Endothelial cell of umbilical vein (primary cell): ENCODE measurements at regions not wholly inside any gene's neighbourhood (a gene's known extent, or its start where the extent isn't known, plus 50 kb on each side); places are given as distances from the start of the nearest gene placed in this dataset.

Experiments
- BruUV-seq: library from RNA; stranded (reverse); fragments of 400-500 nt; replicated peaks from 2 replicates; lab custom pipeline; 2021; lab: Mats Ljungman, UMichigan
- CTCF ChIA-PET: fragments of 300-600, 350-600 bp; sonication (Branson Sonifier 250); formaldehyde crosslinking; loops from one replicate; lab custom pipeline; 2021; ENCODE audit warnings: antibody characterized with exemption, inconsistent platforms; lab: Charles Lee
- POLR2A ChIA-PET: fragments of 300-600, 350-600 bp; sonication (Branson Sonifier 250); formaldehyde crosslinking; loops from one replicate; lab custom pipeline; 2021; ENCODE audit warnings: antibody characterized with exemption, inconsistent platforms; lab: Charles Lee
- DNase-seq: peaks from one replicate; pipeline ENCODE4 v3.0.0-alpha.2; 2011; ENCODE audit warnings: low read depth, low spot score
- FAIRE-seq: peaks from 2 replicates; lab custom pipeline; 2011; peaks lifted over from hg19 to GRCh38; lab: Jason Lieb, UNC
- H2AFZ ChIP-seq: 2 replicates; pipeline ENCODE4 v1.6.0; 2012; ENCODE audit warnings: low read depth, low read length, control low read depth, inconsistent platforms
- H3K27ac ChIP-seq: 2 replicates; pipeline ENCODE4 v1.5.1; 2011; ENCODE audit warnings: low read depth, mild to moderate bottlenecking, control low read depth, low read length, moderate library complexity; ENCODE audit not compliant: insufficient read depth
- H3K27me3 ChIP-seq, 2 experiments: 2 replicates each; pipeline versions ENCODE4 v1.6.0 to v1.6.1; 2011; ENCODE audit warnings: low read length in 2 of 2, mixed read lengths in 1 of 2; ENCODE audit not compliant: control insufficient read depth in 2 of 2, insufficient read depth in 2 of 2
- H3K36me3 ChIP-seq, 2 experiments: 2 replicates in 1 of 2; 3 replicates in 1 of 2; pipeline ENCODE4 v1.5.1; 2011; ENCODE audit warnings: low read length in 2 of 2, mild to moderate bottlenecking in 1 of 2, moderate library complexity in 1 of 2; ENCODE audit not compliant: control insufficient read depth in 2 of 2, insufficient read depth in 2 of 2; ENCODE audit errors: extremely low read depth in 1 of 2
- H3K4me1 ChIP-seq: 3 replicates; pipeline ENCODE4 v1.5.1; 2011; ENCODE audit warnings: mild to moderate bottlenecking, low read length; ENCODE audit not compliant: control insufficient read depth, insufficient read depth; ENCODE audit errors: extremely low read depth
- H3K4me2 ChIP-seq: 2 replicates; pipeline ENCODE4 v1.6.1; 2011; ENCODE audit warnings: low read length, control low read depth, mixed read lengths; ENCODE audit not compliant: insufficient read depth
- H3K4me3 ChIP-seq, 3 experiments: fragments of 200-600 bp in 1 of 3; sonication (generic), shearing (Covaris generic) in 1 of 3; replicated peaks in 1 of 3; 2 replicates each; pipeline ENCODE4 v1.5.1; 2011 to 2016; ENCODE audit warnings: control low read depth in 3 of 3, low read length in 3 of 3, mild to moderate bottlenecking in 2 of 3, inconsistent platforms in 1 of 3, low read depth in 1 of 3, moderate library complexity in 1 of 3; ENCODE audit not compliant: insufficient read depth in 1 of 3
- H3K79me2 ChIP-seq: 2 replicates; pipeline ENCODE4 v1.6.0; 2012; ENCODE audit warnings: low read length, inconsistent platforms; ENCODE audit not compliant: control insufficient read depth, insufficient read depth
- H3K9ac ChIP-seq: replicated peaks from 2 replicates; pipeline ENCODE3; 2011; ENCODE audit warnings: low read length, control low read depth; ENCODE audit not compliant: insufficient read depth; ENCODE audit errors: extremely low read depth
- H3K9me1 ChIP-seq: replicated peaks from 3 replicates; pipeline ENCODE4 v1.6.0; 2011; ENCODE audit warnings: mild to moderate bottlenecking, low read length; ENCODE audit not compliant: control insufficient read depth, insufficient read depth; ENCODE audit errors: extremely low read depth
- H3K9me3 ChIP-seq: replicated peaks from 2 replicates; pipeline ENCODE4 v1.5.1; 2012; ENCODE audit warnings: low read length, inconsistent platforms; ENCODE audit not compliant: control insufficient read depth, insufficient read depth
- H4K20me1 ChIP-seq: replicated peaks from 2 replicates; pipeline ENCODE3; 2011; ENCODE audit warnings: mild to moderate bottlenecking, low read length; ENCODE audit not compliant: control insufficient read depth, insufficient read depth; ENCODE audit errors: extremely low read depth
- CTCF ChIP-seq, 2 donors: IDR thresholded peaks; 1 replicate in 1 of 2; 2 replicates in 1 of 2; pipeline ENCODE4 v1.5.1; 2011; ENCODE audit warnings: low read length in 2 of 2, mild to moderate bottlenecking in 2 of 2, moderate library complexity in 2 of 2, control low read depth in 1 of 2, inconsistent platforms in 1 of 2, low read depth in 1 of 2; ENCODE audit not compliant: insufficient read depth in 1 of 2; ENCODE audit errors: extremely low read depth in 1 of 2
- EZH2 ChIP-seq: IDR thresholded peaks from 2 replicates; pipeline ENCODE4 v1.6.1; 2012; ENCODE audit warnings: borderline replicate concordance, low read depth, mild to moderate bottlenecking, moderate library complexity, low read length, inconsistent platforms; ENCODE audit not compliant: severe bottlenecking
- FOS ChIP-seq: IDR thresholded peaks from 2 replicates; pipeline ENCODE4 v1.6.1; 2011; ENCODE audit warnings: mild to moderate bottlenecking, low read length, moderate library complexity, borderline replicate concordance; ENCODE audit not compliant: insufficient read depth
- GATA2 ChIP-seq: IDR thresholded peaks from 2 replicates; pipeline ENCODE4 v1.7.0; 2011; ENCODE audit warnings: low read depth, mild to moderate bottlenecking, moderate library complexity, mixed read lengths, low read length; ENCODE audit not compliant: insufficient read length, insufficient read depth
- JUN ChIP-seq: IDR thresholded peaks from 2 replicates; pipeline ENCODE4 v1.6.1; 2011; ENCODE audit warnings: borderline replicate concordance, low read depth; ENCODE audit not compliant: insufficient read length, insufficient read depth
- MAX ChIP-seq: IDR thresholded peaks from 2 replicates; pipeline ENCODE4 v1.6.1; 2011; ENCODE audit not compliant: insufficient read depth, insufficient read length
- MYC ChIP-seq: IDR thresholded peaks from one replicate; pipeline ENCODE4 v1.6.1; 2011; ENCODE audit warnings: mild to moderate bottlenecking, low read depth, low read length
- POLR2A ChIP-seq: IDR thresholded peaks from 2 replicates; pipeline ENCODE4 v1.6.1; 2012; ENCODE audit warnings: low read depth, mild to moderate bottlenecking, control low read depth, low read length
- POLR2AphosphoS5 ChIP-seq: IDR thresholded peaks from 2 replicates; pipeline ENCODE4 v1.6.1; 2012; ENCODE audit warnings: low read depth, mild to moderate bottlenecking, control low read depth, low read length, moderate library complexity; ENCODE audit not compliant: insufficient read depth
- dilution Hi-C: fragments of 300-500 bp; cut with MboI; formaldehyde crosslinking; loops from one replicate; pipeline ENCODE4 v1.15.0; 2019; ENCODE audit warnings: low sequenced_read_pairs; ENCODE audit not compliant: extremely low pct_ligation_motif_present
- intact Hi-C: fragments of 100-400 bp; cut with micrococcal nuclease; formaldehyde crosslinking; loops from one replicate; pipeline ENCODE4 v1.10.0; 2022

GRCh38 chr2:172284209-172284608, 143.2 kb upstream of the ITGA6 start:
- no peaks in the 10 kb centered on the region for H3K9me1 ChIP-seq
- BruUV-seq: no TSS peak
- no peak overlapping the region for H3K4me2 ChIP-seq
- no peak overlapping the region for H3K9ac ChIP-seq
- DNase-seq: no peak
- FAIRE-seq: no peak
- H3K27ac ChIP-seq: peak overlapping the region; percentile 19
- peaks cover 75% of the 10 kb centered on the region for H3K4me1 ChIP-seq
- no peaks in the 10 kb centered on the region for H3K27me3 ChIP-seq
- no peak overlapping the region for H2AFZ ChIP-seq
- TF ChIP-seq POLR2A (no peak), JUN (no peak), POLR2AphosphoS5 (no peak), CTCF (IDR thresholded peaks at IDR 0.05; ENCODE audit: extremely low read depth in 1 of 2, insufficient read depth in 1 of 2, low read depth in 1 of 2, low read length in 2 of 2) (no peak), MYC (no peak), FOS (no peak), EZH2 (no peak), MAX (no peak), GATA2 (no peak)
- dilution Hi-C loops: no loop called here
- no peak overlapping the region for H3K4me3 ChIP-seq
- no peaks in the 10 kb centered on the region for H3K36me3 ChIP-seq
- no peaks in the 10 kb centered on the region for H3K79me2 ChIP-seq
- intact Hi-C loops: loop anchor here (2.0 kb wide), 1 partner anchor 125 kb away; no protein-coding TSS in a partner anchor
- H3K9me3 ChIP-seq: no peaks in the 10 kb centered on the region
- ChIA-PET CTCF (interaction anchor here (1.1 to 4.9 kb wide), 5 partner anchors 10 to 177 kb away, joined by 3 to 40 read pairs (median 4); no protein-coding TSS in a partner anchor), POLR2A (interaction anchor here (1.2 kb wide), 1 partner anchor 145 kb away, joined by 3 read pairs; no protein-coding TSS in a partner anchor)
- no peaks in the 10 kb centered on the region for H4K20me1 ChIP-seq
